ENCODE measurements at regions not wholly inside any gene's neighbourhood (a gene's known extent, or its start where the extent isn't known, plus 50 kb on each side); places are given as distances from the start of the nearest gene placed in this dataset.
"Not testable (repeated sequence)": the region's sequence is repeated elsewhere in the genome, so short reads cannot be mapped to it uniquely, and the experiment has no call there.

GRCh38 chr12:37666069-37666781, 650.3 kb upstream of the ALG10B start:
- intact Hi-C loops (cut with micrococcal nuclease), result no loop called here

GRCh38 chr12:37668557-37668956, 648.0 kb upstream of the ALG10B start:
- intact Hi-C loops (cut with micrococcal nuclease), result not testable (repeated sequence)

GRCh38 chr12:37672655-37673260, 643.8 kb upstream of the ALG10B start:
- intact Hi-C loops (cut with micrococcal nuclease), result loop anchor here (5.0 kb wide), 1 partner anchor 645 kb away; the partner anchor contains the start of gene ALG10B

- intact Hi-C loops (cut with micrococcal nuclease), result no loop called here
Measured at GRCh38 chr12:37720846-37721245, 595.7 kb upstream of the ALG10B start.

- intact Hi-C loops (cut with micrococcal nuclease), result no loop called here
Measured at GRCh38 chr12:37733856-37734255, 582.7 kb upstream of the ALG10B start.
